Amniotic stem cell (primary cell): ENCODE measurements at regions not wholly inside any gene's neighbourhood (a gene's known extent, or its start where the extent isn't known, plus 50 kb on each side); places are given as distances from the start of the nearest gene placed in this dataset.

Experiments
- DNase-seq: peaks from one replicate; lab custom pipeline; 2025; lab: John Stamatoyannopoulos, UW

DNA sequence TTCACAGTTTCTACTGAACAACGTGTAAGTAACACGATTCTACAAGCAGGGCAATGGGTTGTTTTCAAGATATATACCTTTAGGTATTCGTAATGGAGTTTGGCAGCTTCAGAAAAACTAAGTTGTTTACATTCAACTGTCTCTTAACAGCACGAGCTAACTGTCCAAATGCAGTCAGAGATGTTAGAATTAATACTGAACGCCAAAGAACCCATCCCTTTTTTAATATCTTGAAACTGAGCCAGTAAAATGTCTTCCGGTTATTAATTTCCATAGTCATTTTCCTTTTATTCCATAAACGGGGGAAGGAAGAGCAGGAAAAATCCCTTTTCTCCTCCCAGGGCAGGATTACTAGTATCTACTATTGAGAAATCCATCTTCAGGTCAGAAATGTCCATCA is 129.0 kb upstream of the THBS1 start:
- DNase-seq, result no peak

DNA sequence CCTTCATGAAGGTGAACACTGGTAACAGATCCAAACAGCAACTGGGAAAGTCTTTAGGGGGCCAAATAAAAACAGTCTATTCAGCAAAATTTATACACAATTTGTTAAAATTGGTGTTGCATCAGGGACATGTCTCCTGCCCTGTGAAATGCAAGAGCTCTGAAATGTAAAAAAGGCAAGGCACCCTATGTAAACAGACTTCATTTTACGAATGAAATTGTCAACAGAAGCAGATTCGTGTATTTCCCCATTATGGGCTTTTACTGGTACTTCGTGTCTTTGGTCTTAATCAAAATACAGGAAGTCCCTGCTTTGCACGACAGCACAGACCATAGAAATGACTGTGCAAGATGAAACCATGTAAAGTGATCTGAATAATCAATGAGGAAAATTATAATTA is 127.3 kb upstream of the THBS1 start:
- no peak for DNase-seq

DNA sequence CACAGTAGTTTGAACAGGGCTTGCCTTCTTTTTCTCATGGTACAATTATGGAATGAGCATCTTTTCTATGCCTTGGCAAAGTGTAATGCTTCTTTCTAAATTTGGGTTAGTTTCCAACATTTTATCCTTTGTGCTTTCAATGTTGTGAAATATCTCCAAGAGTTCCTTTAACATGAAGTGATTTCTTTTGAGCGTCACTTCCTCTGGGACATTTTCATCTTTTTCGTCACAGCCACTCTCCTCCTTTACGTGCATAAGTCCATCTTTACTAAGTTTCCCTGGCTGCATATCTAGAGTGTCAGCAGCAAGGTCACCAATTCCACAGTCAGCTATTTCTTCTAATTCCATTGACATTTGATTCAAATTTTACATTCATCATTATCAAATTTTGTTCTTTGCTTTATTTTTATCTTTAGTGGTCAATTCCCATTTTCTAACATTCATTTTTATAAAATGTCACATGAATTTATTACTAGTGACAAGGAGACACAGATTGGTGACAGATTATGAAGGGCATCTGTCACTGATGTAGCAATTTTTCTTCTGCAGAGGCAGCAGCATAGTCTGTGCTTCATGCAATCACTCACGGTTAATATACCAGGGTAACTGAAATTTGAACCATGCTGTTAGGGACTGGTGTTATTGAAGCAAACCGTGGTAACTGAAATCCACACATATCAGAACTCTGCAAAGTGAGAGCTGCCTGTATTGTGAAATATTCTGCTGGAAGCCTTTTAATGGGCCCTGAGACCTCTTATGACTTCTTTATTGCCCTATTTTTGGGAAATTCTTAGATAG is 126.5 kb upstream of the THBS1 start:
- DNase-seq, result no peak

DNA sequence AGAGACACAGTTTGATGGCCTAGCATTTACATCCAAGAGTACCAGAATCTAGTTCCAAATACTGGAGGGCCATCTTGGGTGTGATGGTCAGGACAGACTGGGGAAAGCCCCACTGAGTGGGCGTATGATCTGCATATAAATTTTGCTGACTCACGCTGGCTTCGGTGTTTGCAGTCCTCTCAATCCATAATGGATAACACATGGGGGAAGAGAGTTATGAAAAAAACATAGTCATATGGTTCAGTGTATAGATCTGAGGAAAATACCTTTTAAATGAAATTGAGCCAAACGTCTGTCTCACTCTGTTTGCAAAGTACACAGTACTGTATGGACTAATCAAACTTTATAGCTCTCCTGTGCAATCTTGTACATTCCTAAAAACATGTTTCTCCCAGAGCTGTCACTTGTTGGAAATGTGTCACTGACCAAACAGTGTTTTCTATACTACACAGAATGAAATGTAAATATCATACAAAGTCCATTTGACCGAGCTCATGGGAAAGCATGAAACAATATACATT is 125.3 kb upstream of the THBS1 start:
- DNase-seq, result peak; percentile 75

DNA sequence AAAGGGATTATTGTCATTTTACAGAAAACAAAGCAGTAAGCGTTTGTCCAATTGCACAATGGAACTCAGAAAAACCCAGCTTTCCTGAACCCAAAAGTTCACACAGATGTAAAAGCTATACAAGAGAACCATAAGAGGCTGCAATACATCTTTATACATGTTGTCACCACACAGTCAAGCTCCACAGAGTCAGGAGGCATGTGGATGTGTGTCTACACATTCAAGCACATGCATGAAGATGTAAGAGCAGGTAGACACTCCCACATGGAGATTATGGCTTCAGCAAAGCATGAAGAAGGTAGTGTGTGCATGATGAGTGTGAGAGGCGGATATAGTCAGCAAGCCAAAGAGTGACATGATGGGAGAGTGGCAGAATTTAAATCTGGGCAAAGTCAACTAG is 124.7 kb upstream of the THBS1 start:
- no peak for DNase-seq

DNA sequence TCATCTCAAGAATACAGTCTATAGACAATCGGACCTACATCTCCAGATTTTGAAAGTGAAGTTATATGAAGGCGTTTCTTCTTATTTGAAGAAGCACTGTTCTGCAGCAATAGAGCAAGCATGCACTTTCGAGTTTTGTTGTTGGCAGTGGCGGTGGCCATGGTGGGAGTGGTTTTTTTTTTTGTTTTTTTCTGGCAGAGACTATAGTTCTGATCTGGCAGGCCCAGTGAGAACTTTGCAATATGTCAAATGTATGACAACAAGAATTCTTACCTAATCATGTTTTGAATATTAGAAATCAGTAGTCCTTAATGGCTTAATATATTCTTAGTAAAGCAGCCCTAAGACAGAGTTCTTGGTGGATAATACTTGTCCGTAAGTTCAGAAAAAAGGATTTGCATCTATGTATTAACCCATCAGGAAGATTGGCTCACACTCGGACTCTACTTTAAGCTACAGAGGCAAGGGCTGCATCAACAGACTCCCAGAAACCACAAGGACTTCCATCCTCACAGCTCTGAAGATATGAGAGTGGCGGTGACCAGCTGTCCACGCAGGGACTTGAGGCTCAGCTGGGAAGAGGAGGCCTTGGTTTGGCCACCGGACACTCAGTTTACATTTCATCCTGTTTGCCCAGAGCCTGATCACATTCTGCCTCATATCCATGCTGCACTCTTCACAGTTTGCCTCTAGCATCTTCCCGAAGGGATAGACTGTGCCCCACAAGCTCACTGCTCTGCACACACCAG is 124.1 kb upstream of the THBS1 start:
- no peak for DNase-seq

DNA sequence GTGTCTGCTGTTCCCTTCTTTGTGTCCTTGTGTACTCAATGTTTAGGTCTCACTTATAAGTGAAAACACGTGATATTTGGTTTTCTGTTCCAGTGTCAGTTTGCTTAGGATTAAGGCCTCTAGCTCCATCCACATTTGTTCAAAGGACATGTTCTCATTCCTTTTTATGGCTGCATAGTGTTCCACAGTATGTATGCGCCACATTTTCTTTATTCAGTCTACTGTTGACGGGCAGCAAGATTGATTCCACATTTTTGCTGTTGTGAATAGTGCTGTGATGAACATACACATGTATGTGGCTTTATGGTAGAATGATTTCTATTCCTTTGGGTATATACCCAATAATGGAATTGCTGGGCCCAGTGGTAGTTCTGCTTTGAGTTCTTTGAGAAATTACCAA is 122.7 kb upstream of the THBS1 start:
- no peak for DNase-seq

DNA sequence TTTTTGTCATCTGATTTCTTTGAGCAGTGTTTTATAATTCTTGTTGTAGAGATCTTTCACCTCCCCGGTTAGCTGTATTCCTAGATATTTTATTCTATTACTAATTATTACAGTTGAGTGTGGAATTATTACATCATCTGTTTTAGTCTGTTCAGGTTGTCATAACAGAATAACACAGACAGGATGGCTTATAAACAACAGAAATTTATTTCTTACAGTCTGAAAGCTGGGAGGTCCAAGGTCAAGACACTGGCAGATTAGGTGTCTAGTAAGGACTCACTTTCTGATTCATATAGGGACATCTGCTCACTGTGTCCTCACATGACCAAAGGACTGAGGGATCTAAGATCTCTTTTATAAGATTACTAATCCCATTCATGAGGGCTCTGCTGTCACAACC is 121.3 kb upstream of the THBS1 start:
- no peak for DNase-seq

DNA sequence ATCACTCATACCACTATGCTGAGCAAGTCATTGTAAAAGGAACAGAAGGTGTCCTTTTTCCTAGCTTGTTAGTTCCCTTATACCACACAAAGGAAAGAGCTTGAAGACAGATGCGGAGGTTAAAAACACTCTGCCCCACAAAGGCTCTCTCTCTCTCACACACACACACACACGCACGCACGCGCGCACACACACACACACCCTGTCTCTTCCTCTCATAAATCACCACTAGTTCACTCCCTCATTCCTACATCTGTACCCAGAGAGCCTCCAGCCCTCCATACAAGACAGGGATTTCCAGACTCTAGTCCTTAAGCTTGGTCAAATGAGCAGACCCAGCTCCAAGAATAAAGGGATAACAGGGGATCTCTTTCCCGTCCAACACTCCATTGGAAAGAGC is 120.1 kb upstream of the THBS1 start:
- DNase-seq, result no peak

DNA sequence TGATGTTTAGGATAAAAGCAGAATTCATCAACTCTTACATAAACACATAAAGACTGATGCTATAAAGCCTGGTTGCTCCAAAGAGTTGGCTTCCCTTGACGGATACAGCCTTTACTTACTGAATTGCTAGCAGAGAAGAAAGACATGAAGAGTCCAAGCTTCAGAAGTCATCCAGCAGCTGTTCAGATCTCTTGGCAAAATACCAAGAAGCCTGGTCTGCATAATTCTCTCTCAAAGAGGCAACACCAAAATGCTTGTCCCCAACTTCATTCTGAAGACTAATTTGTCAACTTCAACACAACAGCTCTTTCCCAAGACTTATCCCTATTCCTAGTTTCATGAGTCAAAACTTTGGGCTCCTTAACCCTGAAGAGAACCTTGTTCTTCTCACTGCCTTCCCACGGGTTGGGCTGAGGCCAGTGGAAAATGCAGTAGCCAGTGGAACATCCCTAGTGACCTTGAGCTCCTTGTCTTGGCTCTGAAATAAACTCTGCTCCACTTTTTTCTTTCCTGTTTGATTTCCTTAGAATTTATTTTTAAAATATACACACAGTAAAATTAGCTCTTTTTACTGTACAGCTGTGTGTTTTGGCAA is 119.2 kb upstream of the THBS1 start:
- no peak for DNase-seq

DNA sequence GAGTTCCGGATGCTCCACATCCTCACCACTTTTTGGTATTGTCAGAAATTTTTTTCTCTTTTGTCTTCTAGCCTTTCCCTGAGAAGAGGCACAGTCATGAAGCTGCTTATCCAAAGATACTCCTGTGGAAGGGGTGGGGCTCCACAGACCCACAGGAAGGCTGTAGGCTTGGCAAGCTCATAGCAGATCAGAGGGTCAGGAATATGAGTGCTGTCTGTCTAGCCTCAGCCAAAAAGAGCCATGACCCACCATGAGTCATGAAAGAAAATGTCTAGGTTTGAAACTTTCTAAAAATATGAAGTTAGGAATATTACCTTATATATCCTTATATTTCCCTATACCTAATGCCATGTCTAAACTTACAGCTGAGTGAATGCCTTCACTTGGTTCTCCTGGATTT is 118.2 kb upstream of the THBS1 start:
- no peak for DNase-seq

DNA sequence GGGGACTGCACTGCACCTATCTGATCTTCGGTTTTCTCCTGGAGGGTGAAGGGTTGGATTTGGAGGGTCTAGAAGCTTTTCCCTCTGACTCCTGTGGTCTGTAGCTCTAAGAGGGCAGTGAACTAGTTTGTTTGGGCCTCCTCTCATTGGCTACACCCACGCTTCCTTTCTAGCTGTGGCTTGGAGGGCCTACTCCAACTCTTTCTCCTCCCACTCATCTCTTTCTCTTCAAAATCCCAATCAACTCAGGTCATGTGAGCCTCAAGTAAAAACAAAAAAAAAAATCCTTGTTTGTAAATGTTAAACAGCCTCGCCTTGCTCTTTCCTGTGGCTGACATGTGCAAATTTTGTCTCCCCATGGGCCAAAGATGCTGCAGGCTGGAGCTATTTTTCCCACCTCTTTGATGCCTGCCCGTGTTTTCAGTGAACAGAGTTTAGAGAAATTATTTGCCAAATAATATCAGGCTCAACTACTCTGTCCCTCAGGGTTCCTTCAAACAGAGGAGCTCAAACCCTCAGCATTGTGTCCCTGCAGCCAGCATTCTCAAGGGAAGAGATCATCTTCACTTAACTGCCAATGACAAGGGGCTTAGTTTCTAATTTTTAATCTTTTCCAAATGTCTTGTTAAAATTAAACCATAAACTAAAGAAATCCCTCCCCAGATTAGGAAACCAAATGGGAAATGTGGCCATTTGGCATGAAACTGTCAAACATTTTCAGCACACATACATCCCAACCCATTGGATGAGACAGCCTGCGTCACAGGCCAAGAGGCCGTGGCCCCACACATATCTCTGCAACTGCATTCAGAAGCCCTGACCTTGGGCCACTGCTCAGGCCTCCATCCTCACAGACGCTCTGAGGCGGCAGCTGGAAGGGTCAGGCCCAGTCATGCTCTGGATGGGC is 114.8 kb upstream of the THBS1 start:
- no peak for DNase-seq

DNA sequence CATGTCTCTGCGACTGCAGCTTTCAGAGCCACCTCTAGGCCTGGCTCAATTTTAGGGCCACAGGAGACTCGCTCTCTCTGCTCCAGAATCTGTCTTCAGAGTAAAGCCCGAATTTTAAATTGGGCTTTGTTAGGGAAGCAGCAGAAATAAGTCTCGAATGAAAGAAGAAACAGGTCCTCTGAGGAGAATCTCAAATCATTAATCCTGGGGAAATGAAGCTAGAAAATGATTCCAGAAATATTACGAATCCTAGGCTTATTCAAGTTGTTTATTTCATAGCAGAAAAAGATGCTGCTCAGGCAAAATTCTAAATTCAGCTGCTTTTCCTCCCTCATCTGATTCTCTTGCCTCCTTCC is 114.2 kb upstream of the THBS1 start:
- DNase-seq, result no peak

DNA sequence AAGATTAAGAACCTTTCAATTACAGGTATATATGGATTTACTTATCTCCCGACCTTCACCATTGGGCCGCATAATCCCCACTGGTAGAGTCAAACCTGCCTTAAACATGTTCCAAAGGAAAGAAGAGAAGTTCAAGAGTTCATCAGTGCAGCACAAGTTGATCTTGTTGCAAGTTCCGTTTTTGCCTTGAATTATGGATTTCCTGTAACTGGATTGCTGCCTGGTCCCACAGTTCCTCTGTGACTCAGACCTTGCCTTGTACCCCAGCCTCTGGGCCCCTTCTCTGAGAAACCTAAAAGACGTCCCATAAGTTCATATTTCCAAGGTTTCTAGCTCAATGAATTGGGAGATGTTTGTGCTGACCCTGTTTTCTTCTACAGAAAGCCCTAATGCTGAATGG is 112.5 kb upstream of the THBS1 start:
- DNase-seq, result no peak

DNA sequence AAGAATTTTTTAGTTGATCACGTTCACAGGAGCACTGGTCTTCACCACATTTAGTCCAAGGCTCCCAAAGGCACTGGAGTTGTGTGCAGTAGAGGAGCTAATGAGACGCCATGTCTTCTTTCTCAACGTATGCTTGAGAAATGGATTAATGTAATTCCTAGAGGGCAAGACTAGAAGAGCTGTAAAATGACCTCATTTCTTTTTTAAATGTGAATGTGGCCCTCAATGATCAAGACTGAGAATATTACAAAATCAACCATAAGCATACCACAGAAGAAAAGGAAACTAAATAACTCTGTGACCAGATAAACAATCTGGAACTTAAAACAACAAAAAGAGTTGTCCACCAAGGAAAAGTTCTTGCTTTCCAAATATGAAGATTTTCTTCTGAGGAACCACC is 112.1 kb upstream of the THBS1 start:
- DNase-seq, result no peak

DNA sequence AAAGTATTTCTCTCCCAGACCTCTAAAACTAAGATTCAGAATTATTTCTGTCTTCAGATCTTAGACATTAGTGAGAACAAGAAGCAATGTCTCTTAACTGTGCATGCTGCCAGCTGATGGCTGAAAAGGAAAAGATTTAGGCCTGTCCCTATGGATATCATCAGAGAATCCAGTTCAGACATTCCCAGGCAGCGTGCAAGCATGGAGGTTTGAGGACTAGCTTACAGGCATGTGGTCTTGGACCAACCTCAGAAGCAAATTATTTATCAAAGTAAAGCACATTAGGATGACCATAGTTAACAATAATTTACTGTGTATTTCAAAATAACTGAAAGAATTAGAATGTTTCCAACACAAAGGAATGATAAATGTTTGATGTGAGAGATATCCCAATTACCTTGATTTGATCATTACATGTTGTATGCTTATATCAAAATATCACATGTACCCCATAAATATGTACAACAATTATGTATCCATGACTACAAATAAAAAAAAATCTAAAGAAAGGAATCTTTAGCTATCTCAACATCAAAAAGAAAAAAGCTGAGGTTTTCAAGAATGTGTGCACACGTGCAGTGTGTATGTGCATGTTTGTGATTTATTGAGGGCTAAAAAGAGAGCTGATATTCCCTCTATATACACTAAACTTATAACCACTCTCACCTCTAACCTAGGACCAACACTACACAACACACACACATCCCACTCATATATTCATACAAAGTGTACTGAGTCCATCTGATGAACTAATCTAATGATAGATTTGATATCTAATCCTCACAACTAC is 108.9 kb upstream of the THBS1 start:
- DNase-seq, result no peak

DNA sequence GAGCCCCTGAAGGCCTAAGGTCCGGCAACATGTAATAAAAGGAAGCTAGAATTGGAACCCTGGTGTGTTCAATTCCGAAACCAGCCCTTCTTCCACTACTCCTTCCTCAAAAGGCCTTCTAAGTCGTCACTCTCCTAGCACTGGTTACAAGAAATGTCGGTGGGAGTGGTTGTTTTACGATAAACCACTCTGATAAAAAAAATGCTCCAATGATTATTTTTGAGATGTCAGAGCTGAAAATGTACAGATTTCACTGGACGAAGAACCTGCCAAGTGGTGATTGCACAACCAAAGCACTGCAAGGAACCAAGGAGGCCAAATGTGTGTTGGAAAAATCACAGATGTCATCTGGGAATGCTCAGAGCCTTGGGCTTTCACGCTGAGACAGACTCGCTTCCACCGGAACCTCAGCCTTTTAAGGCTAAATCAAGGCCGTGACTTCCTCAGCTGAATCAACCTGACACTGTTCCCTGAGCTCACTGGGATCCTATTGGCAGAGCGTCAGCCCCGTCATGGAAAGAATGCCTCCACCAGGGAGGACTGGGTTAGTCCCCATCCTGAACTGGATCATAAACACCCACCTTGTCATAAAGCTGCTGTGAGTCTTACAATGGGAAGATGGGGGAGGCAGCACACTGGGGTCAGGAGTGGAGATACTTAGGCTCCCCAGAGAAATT is 108.1 kb upstream of the THBS1 start:
- no peak for DNase-seq

DNA sequence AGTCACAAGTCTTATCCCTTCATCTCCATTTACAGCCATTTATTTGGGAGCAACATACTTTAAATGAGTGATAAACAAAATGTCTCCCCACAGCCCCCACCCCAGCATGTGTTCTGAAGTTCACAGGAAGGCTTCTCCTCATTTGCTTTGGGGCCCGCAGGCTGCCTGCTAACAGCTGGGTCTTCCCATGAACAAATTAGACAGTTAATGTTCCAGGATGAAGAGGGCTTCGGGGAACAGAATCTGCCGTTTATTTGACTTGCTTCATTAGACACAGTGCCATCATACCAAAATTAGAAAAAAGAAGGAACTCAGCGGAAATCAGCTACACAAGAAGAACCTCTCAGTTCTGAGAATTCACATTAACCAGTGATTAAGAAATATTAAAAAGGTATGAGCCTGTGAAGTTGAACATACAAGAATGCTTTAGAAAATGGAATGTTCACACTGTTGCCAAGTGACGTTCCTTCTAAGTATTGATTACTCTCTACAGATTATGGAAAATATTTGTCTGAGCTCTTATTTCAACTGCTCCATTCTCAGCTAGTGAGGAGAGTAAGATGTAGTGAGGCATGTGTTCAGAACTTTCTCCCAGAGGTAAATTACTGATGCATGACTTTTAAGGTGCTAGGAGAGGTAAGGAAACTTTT is 107.5 kb upstream of the THBS1 start:
- DNase-seq, result no peak

DNA sequence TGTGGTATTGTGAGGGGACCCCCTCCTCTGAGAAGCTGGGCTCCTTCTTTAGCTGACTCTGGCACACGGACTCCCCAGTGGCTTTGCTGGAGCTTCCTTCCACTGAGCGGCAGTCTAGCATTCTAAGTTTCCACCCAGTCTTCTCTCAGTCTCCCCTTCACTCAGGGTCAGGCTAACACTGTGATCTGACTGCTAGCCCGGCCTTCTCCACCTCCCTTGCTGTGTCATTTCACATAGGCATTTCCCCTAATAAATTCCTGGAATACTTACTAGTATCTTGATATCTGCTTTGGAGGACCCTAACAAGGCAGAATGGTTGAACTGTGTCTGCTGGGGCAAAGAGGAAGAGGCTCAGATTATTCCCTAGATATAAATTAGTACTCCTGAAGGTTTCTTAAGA is 106.2 kb upstream of the THBS1 start:
- no peak for DNase-seq

DNA sequence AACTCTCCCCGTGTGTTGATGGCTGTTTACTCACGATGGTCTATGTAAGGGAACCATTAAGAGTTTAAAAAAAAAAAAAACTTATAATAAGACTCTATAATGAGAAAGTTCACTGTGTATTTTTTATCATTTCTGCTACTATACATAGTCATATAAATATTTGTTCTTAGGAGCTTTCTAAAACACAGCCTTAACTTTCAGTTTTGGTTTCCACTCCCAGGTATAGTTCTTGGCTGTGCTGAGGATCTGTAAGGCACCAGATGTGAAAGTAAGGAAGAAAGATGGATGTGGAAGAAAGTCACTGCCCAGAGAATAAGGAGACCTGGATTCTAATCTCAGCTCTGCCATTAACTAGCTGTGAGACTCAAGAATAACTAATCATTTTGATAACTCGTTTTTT is 101.9 kb upstream of the THBS1 start:
- no peak for DNase-seq
